ENCODE measurements at regions not wholly inside any gene's neighbourhood (a gene's known extent, or its start where the extent isn't known, plus 50 kb on each side); places are given as distances from the start of the nearest gene placed in this dataset.

DNA sequence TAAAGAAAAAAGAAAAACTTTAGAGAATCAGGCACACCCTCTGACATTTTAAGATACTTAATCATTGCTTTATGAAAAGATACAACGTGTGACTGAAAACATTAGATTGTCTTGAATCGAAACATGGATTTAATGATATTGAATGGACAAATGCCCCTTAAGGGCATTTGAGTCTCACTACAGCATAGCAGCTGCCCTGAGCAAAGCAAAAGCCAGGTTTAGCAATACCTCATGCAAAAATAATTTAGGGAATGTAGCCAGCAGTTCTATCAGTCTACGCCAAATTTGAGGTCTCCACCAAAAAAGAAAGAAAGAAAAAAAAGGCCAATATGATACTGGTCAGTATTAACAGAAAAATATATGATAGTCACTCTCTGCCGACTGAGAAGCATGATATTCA lies 56.6 kb upstream of the LMNB1 start:
- TF ChIP-seq SUZ12 (IDR thresholded peaks at IDR 0.05; ENCODE audit: extremely low read depth, insufficient read depth, insufficient read length) = no peak
- TF ChIP-seq YY1 (IDR thresholded peaks at IDR 0.05; ENCODE audit: insufficient read depth, insufficient read length) = no peak
- TF ChIP-seq ZNF274 (IDR thresholded peaks at IDR 0.05; ENCODE audit: low read depth, low read length) = no peak
